Peyer's patch (tissue), 4 donors: ENCODE measurements at regions not wholly inside any gene's neighbourhood (a gene's known extent, or its start where the extent isn't known, plus 50 kb on each side); places are given as distances from the start of the nearest gene placed in this dataset.

Source experiments
- CTCF ChIP-seq, 6 experiments: fragments of 450-650 bp in 4 of 6; fragments of 200-600 bp in 2 of 6; sonication (generic) in 1 of 6; IDR thresholded peaks; one replicate each; pipeline ENCODE4 v1.5.1; 2017 to 2019; ENCODE audit warnings: antibody characterized with exemption in 6 of 6, mild to moderate bottlenecking in 3 of 6, moderate library complexity in 1 of 6
- POLR2A ChIP-seq, 2 donors: fragments of 450-650 bp; IDR thresholded peaks; one replicate each; pipeline ENCODE4 v1.5.1; 2017; ENCODE audit warnings: antibody characterized with exemption in 2 of 2, mild to moderate bottlenecking in 2 of 2, moderate library complexity in 2 of 2

DNA sequence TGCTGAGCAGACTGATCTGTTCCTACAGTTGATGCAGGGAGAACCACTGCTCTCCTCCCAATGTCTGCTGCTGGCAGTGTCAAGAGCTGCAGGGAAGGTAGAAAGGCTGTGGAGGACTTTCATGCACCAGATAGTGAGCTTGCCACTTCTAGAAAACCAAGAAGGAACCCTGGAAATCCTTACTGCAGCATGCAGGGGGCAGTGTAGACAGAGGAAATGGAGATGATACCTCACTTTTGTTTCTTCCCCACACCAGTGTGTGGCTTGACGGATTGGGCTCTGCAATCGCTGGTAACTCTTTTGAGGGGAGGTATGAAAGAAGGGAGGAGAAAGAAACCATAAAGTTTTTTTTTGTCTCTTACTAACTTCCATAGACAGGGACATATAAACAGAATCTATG lies 480.7 kb downstream of the DMAC1 start:
- TF ChIP-seq CTCF (IDR thresholded peaks at IDR 0.05) (no peak), POLR2A (IDR thresholded peaks at IDR 0.05) (no peak)
